ENCODE measurements at regions not wholly inside any gene's neighbourhood (a gene's known extent, or its start where the extent isn't known, plus 50 kb on each side); places are given as distances from the start of the nearest gene placed in this dataset.

- TF ChIP-seq, protein P1, sequence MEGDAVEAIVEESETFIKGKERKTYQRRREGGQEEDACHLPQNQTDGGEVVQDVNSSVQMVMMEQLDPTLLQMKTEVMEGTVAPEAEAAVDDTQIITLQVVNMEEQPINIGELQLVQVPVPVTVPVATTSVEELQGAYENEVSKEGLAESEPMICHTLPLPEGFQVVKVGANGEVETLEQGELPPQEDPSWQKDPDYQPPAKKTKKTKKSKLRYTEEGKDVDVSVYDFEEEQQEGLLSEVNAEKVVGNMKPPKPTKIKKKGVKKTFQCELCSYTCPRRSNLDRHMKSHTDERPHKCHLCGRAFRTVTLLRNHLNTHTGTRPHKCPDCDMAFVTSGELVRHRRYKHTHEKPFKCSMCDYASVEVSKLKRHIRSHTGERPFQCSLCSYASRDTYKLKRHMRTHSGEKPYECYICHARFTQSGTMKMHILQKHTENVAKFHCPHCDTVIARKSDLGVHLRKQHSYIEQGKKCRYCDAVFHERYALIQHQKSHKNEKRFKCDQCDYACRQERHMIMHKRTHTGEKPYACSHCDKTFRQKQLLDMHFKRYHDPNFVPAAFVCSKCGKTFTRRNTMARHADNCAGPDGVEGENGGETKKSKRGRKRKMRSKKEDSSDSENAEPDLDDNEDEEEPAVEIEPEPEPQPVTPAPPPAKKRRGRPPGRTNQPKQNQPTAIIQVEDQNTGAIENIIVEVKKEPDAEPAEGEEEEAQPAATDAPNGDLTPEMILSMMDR (IDR thresholded peaks at IDR 0.05; ENCODE audit: poor library complexity, severe bottlenecking) = no peak
- no peak for TF ChIP-seq REST (IDR thresholded peaks at IDR 0.05; ENCODE audit: borderline replicate concordance)
- TF ChIP-seq RAD21 (conservative IDR thresholded peaks at IDR 0.05) = no peak
- no peak for TF ChIP-seq POLR2AphosphoS5 (IDR thresholded peaks at IDR 0.05)
- no peak for TF ChIP-seq TAF1 (IDR thresholded peaks at IDR 0.05; ENCODE audit: low read depth)
- no peak for TF ChIP-seq MXI1 (conservative IDR thresholded peaks at IDR 0.05; ENCODE audit: poor library complexity, severe bottlenecking)
- no peak for TF ChIP-seq EZH2 (IDR thresholded peaks at IDR 0.05; ENCODE audit: borderline replicate concordance, insufficient read depth, low read length, poor library complexity, severe bottlenecking)
- no peak for TF ChIP-seq EP300 (conservative IDR thresholded peaks at IDR 0.05; ENCODE audit: poor library complexity, severe bottlenecking)
- no peak for TF ChIP-seq SMC3 (conservative IDR thresholded peaks at IDR 0.05; ENCODE audit: poor library complexity)
- H3K79me2 ChIP-seq (replicated peaks; ENCODE audit: insufficient read depth, low read length) = no peaks in the 10 kb centered on the region
- H4K20me1 ChIP-seq (ENCODE audit: insufficient read depth) = no peaks in the 10 kb centered on the region
- H3K27ac ChIP-seq (ENCODE audit: low read length) = no peak overlapping the region
- no peak overlapping the region for H3K4me2 ChIP-seq (ENCODE audit: low read length)
- no peaks in the 10 kb centered on the region for H3K27me3 ChIP-seq (ENCODE audit: insufficient read depth, low read depth, low read length)
- H3K36me3 ChIP-seq (ENCODE audit: insufficient read depth, low read length) = no peaks in the 10 kb centered on the region
- H3K9me3 ChIP-seq (ENCODE audit: low read length) = no peaks in the 10 kb centered on the region
- H3F3A ChIP-seq (ENCODE audit: insufficient read depth, low read length, poor library complexity, severe bottlenecking) = no peaks in the 10 kb centered on the region
- no peak overlapping the region for H3K9ac ChIP-seq (ENCODE audit: low read length)
- no peaks in the 10 kb centered on the region for H3K9me2 ChIP-seq (ENCODE audit: insufficient read depth, low read length)
- H2AFZ ChIP-seq (ENCODE audit: low read depth, low read length) = no peak overlapping the region
- H3K4me3 ChIP-seq (ENCODE audit: low read length) = no peak overlapping the region
These were observed 226.6 kb upstream of the USP9Y start for GRCh38 chrY:12474472-12474871.

GRCh38 chrY:12479382-12479781 is 221.6 kb upstream of the USP9Y start:
- Histone ChIP-seq H3K9ac (ENCODE audit: low read length) (no peak overlapping the region), H3K27me3 (ENCODE audit: insufficient read depth, low read depth, low read length) (no peaks in the 10 kb centered on the region), H2AFZ (ENCODE audit: low read depth, low read length) (no peak overlapping the region), H3K27ac (ENCODE audit: low read length) (no peak overlapping the region), H3K9me3 (ENCODE audit: low read length) (no peaks in the 10 kb centered on the region), H3K79me2 (replicated peaks; ENCODE audit: insufficient read depth, low read length) (no peaks in the 10 kb centered on the region), H3F3A (ENCODE audit: insufficient read depth, low read length, poor library complexity, severe bottlenecking) (no peaks in the 10 kb centered on the region), H3K36me3 (ENCODE audit: insufficient read depth, low read length) (no peaks in the 10 kb centered on the region), H4K20me1 (ENCODE audit: insufficient read depth) (no peaks in the 10 kb centered on the region), H3K9me2 (ENCODE audit: insufficient read depth, low read length) (no peaks in the 10 kb centered on the region), H3K4me3 (ENCODE audit: low read length) (no peak overlapping the region), H3K4me2 (ENCODE audit: low read length) (no peak overlapping the region)
- TF ChIP-seq REST (IDR thresholded peaks at IDR 0.05; ENCODE audit: borderline replicate concordance) (no peak), SMC3 (conservative IDR thresholded peaks at IDR 0.05; ENCODE audit: poor library complexity) (no peak), POLR2AphosphoS5 (IDR thresholded peaks at IDR 0.05) (no peak), RAD21 (conservative IDR thresholded peaks at IDR 0.05) (no peak), MXI1 (conservative IDR thresholded peaks at IDR 0.05; ENCODE audit: poor library complexity, severe bottlenecking) (no peak), EP300 (conservative IDR thresholded peaks at IDR 0.05; ENCODE audit: poor library complexity, severe bottlenecking) (no peak), TAF1 (IDR thresholded peaks at IDR 0.05; ENCODE audit: low read depth) (no peak), EZH2 (IDR thresholded peaks at IDR 0.05; ENCODE audit: borderline replicate concordance, insufficient read depth, low read length, poor library complexity, severe bottlenecking) (no peak)
- TF ChIP-seq, protein P1 (IDR thresholded peaks at IDR 0.05; ENCODE audit: poor library complexity, severe bottlenecking) = no peak
